ENCODE measurements at regions not wholly inside any gene's neighbourhood (a gene's known extent, or its start where the extent isn't known, plus 50 kb on each side); places are given as distances from the start of the nearest gene placed in this dataset.

DNA sequence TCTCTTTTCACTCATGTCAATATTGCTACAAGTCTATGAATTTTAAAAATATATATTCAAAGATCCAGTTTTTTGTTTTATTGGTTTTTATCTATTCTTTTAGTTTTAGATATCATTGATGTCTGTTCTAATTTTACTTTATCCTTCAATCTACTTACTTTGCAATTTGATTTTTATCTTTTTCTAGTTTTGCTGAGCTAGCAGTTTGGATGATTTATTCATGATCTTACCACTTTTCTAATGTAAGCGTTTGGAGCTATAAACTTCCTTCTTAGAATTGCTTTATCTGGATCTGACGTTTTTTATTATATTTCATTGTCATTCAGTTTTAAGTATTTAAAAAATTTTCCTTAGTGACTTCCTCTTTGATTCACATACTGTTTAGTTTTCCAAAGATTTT lies 664.5 kb upstream of the VSTM2A start:
- TF ChIP-seq, protein P1, sequence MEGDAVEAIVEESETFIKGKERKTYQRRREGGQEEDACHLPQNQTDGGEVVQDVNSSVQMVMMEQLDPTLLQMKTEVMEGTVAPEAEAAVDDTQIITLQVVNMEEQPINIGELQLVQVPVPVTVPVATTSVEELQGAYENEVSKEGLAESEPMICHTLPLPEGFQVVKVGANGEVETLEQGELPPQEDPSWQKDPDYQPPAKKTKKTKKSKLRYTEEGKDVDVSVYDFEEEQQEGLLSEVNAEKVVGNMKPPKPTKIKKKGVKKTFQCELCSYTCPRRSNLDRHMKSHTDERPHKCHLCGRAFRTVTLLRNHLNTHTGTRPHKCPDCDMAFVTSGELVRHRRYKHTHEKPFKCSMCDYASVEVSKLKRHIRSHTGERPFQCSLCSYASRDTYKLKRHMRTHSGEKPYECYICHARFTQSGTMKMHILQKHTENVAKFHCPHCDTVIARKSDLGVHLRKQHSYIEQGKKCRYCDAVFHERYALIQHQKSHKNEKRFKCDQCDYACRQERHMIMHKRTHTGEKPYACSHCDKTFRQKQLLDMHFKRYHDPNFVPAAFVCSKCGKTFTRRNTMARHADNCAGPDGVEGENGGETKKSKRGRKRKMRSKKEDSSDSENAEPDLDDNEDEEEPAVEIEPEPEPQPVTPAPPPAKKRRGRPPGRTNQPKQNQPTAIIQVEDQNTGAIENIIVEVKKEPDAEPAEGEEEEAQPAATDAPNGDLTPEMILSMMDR (IDR thresholded peaks at IDR 0.05; ENCODE audit: extremely low read depth in 1 of 2, insufficient read depth in 1 of 2, low read depth in 1 of 2, low read length in 2 of 2): no peak
- TF ChIP-seq POLR2A (IDR thresholded peaks at IDR 0.05; ENCODE audit: low read depth, low read length): no peak
- TF ChIP-seq POLR2AphosphoS5 (IDR thresholded peaks at IDR 0.05; ENCODE audit: insufficient read depth, low read depth, low read length): no peak
- TF ChIP-seq MYC (IDR thresholded peaks at IDR 0.05; ENCODE audit: low read depth, low read length): no peak
- TF ChIP-seq EZH2 (IDR thresholded peaks at IDR 0.05; ENCODE audit: borderline replicate concordance, low read depth, low read length, severe bottlenecking): no peak

Data from endothelial cell of umbilical vein (primary cell).